Loucy (cell line): ENCODE measurements at regions not wholly inside any gene's neighbourhood (a gene's known extent, or its start where the extent isn't known, plus 50 kb on each side); places are given as distances from the start of the nearest gene placed in this dataset.

Experiments used
- H2AFZ ChIP-seq: fragments of 200-600 bp; sonication (generic); 2 replicates; pipeline ENCODE4 v1.6.0; 2016; ENCODE audit warnings: antibody characterized with exemption, mild to moderate bottlenecking, low read length, moderate library complexity
- H3F3A ChIP-seq: fragments of 200-600 bp; 2 replicates; pipeline ENCODE4 v1.6.0; 2016; ENCODE audit warnings: antibody characterized with exemption, low read depth, mild to moderate bottlenecking
- H3K27me3 ChIP-seq: fragments of 200-600 bp; sonication (generic); 2 replicates; pipeline ENCODE4 v1.6.1; 2014; ENCODE audit warnings: low read length, mild to moderate bottlenecking; ENCODE audit not compliant: insufficient read depth, poor library complexity, severe bottlenecking
- H3K36me3 ChIP-seq: fragments of 200-600 bp; sonication (generic); 2 replicates; pipeline ENCODE4 v1.6.1; 2016; ENCODE audit warnings: low read length; ENCODE audit not compliant: insufficient read depth
- H3K4me1 ChIP-seq: fragments of 200-600 bp; sonication (generic); 2 replicates; pipeline ENCODE4 v1.5.1; 2014; ENCODE audit warnings: low read length, mild to moderate bottlenecking; ENCODE audit not compliant: insufficient read depth, poor library complexity, severe bottlenecking
- H3K4me2 ChIP-seq: fragments of 200-600 bp; sonication (generic); 2 replicates; pipeline ENCODE4 v1.6.0; 2014; ENCODE audit warnings: antibody characterized with exemption, low read length, low read depth, mild to moderate bottlenecking; ENCODE audit not compliant: poor library complexity, severe bottlenecking
- H3K4me3 ChIP-seq: fragments of 200-600 bp; sonication (generic); 2 replicates; pipeline ENCODE4 v1.5.1; 2014; ENCODE audit warnings: low read length, mild to moderate bottlenecking, mixed read lengths; ENCODE audit not compliant: poor library complexity, severe bottlenecking
- H3K79me2 ChIP-seq: fragments of 200-600 bp; sonication (generic); 2 replicates; pipeline ENCODE4 v1.6.1; 2014; ENCODE audit warnings: low read length; ENCODE audit not compliant: insufficient read depth
- H3K9ac ChIP-seq: fragments of 200-600 bp; sonication (generic); 2 replicates; pipeline ENCODE4 v1.6.0; 2014; ENCODE audit warnings: mild to moderate bottlenecking, low read depth, low read length, moderate library complexity; ENCODE audit not compliant: poor library complexity, severe bottlenecking
- H3K9me2 ChIP-seq: fragments of 200-600 bp; sonication (generic); replicated peaks from 2 replicates; pipeline ENCODE4 v1.6.1; 2016; ENCODE audit warnings: low read depth, low read length, mixed read lengths
- H3K9me3 ChIP-seq: fragments of 200-600 bp; sonication (generic); 2 replicates; pipeline ENCODE4 v1.6.1; 2014; ENCODE audit warnings: mild to moderate bottlenecking, antibody characterized with exemption, low read length, low read depth; ENCODE audit not compliant: insufficient read depth
- H4K20me1 ChIP-seq: fragments of 200-600 bp; sonication (generic); 2 replicates; pipeline ENCODE4 v1.6.0; 2014; ENCODE audit warnings: antibody characterized with exemption, low read length, mild to moderate bottlenecking; ENCODE audit not compliant: insufficient read depth, poor library complexity, severe bottlenecking
- EZH2phosphoT487 ChIP-seq: fragments of 200-600 bp; IDR thresholded peaks from 2 replicates; pipeline ENCODE4 v1.6.1; 2018; ENCODE audit warnings: antibody characterized with exemption, mild to moderate bottlenecking, moderate library complexity, borderline replicate concordance
- TF ChIP-seq, protein P1 (sequence below): fragments of 200-600 bp; sonication (generic); conservative IDR thresholded peaks from 2 replicates; pipeline ENCODE4 v1.5.1; 2014; ENCODE audit warnings: mild to moderate bottlenecking, antibody characterized with exemption, low read length

DNA sequence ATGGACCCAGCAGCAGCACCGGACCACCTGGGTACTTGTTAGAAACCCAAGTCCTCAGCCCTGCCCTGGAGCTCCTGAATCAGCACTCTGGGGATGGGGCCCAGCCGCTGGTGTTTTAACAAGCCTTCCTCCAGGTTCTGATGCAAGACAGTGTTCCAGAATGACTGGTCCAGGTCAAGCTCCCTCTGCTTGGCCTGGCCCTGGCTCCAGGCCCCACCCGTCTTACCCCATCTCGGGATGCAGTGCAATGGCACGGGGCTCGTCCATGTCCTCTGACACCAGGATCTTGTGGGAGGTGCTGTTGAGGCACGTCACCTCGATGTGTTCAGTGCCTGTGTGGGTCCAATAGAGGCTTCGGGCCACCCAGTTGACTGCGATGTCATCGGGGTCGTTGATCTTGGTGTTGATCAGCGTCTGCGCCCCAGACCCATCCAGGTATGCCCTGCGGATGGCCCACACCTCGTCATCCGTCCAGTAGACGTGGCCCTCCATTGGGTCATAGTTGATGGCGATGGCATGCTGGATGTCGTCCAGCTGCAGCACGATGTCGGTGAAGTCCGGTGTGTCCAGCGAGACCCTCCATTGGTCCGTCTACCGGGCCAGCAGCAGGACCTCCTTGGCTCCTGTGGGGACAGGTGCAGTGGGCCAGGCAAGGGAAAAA, 140.3 kb downstream of the CRYBB2 start:
- H3K36me3 ChIP-seq = peaks cover 87% of the 10 kb centered on the region; the same call in 1 of the 2 replicates
- no peak overlapping the region for H3K9ac ChIP-seq
- no peaks in the 10 kb centered on the region for H3F3A ChIP-seq
- H3K27me3 ChIP-seq = no peaks in the 10 kb centered on the region
- H3K4me2 ChIP-seq = no peak overlapping the region
- no peaks in the 10 kb centered on the region for H3K9me2 ChIP-seq
- no peak overlapping the region for H3K4me3 ChIP-seq
- peaks cover 37% of the 10 kb centered on the region for H3K79me2 ChIP-seq
- H3K4me1 ChIP-seq = peaks cover 10% of the 10 kb centered on the region
- H4K20me1 ChIP-seq = peaks cover 29% of the 10 kb centered on the region
- TF ChIP-seq EZH2phosphoT487 = no peak
- TF ChIP-seq, protein P1, sequence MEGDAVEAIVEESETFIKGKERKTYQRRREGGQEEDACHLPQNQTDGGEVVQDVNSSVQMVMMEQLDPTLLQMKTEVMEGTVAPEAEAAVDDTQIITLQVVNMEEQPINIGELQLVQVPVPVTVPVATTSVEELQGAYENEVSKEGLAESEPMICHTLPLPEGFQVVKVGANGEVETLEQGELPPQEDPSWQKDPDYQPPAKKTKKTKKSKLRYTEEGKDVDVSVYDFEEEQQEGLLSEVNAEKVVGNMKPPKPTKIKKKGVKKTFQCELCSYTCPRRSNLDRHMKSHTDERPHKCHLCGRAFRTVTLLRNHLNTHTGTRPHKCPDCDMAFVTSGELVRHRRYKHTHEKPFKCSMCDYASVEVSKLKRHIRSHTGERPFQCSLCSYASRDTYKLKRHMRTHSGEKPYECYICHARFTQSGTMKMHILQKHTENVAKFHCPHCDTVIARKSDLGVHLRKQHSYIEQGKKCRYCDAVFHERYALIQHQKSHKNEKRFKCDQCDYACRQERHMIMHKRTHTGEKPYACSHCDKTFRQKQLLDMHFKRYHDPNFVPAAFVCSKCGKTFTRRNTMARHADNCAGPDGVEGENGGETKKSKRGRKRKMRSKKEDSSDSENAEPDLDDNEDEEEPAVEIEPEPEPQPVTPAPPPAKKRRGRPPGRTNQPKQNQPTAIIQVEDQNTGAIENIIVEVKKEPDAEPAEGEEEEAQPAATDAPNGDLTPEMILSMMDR = no peak
- H3K9me3 ChIP-seq = no peaks in the 10 kb centered on the region
- H2AFZ ChIP-seq = no peak overlapping the region

DNA sequence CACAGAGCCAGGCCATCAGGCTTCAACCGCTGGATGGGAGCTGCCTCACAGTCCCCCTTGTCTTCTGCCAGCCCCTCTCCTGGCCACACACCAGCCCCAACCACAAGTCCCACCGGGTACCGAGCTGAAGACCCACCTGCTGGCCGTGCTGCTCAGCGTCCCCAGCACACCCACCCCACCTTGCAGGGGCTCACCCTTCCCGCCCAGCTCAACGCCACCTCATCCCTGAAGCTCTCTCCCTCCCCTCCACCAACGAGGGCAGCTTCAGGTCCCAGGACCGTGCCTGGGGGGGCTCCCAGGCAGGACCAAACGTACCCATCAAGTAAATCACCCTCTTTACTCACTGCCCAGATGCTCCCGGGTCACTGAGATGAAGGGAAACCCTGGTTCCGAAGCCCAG, 141.0 kb downstream of the CRYBB2 start:
- H3K36me3 ChIP-seq = peaks cover 87% of the 10 kb centered on the region; the same call in 1 of the 2 replicates
- H3K9me3 ChIP-seq = no peaks in the 10 kb centered on the region
- no peaks in the 10 kb centered on the region for H3K9me2 ChIP-seq
- peaks cover 44% of the 10 kb centered on the region for H3K79me2 ChIP-seq
- H3F3A ChIP-seq = no peaks in the 10 kb centered on the region
- H3K4me3 ChIP-seq = no peak overlapping the region
- H3K9ac ChIP-seq = no peak overlapping the region
- peaks cover 31% of the 10 kb centered on the region for H4K20me1 ChIP-seq
- no peak for TF ChIP-seq EZH2phosphoT487
- TF ChIP-seq, protein P1 = no peak
- peaks cover 10% of the 10 kb centered on the region for H3K4me1 ChIP-seq
- no peak overlapping the region for H3K4me2 ChIP-seq
- no peaks in the 10 kb centered on the region for H3K27me3 ChIP-seq
- no peak overlapping the region for H2AFZ ChIP-seq

DNA sequence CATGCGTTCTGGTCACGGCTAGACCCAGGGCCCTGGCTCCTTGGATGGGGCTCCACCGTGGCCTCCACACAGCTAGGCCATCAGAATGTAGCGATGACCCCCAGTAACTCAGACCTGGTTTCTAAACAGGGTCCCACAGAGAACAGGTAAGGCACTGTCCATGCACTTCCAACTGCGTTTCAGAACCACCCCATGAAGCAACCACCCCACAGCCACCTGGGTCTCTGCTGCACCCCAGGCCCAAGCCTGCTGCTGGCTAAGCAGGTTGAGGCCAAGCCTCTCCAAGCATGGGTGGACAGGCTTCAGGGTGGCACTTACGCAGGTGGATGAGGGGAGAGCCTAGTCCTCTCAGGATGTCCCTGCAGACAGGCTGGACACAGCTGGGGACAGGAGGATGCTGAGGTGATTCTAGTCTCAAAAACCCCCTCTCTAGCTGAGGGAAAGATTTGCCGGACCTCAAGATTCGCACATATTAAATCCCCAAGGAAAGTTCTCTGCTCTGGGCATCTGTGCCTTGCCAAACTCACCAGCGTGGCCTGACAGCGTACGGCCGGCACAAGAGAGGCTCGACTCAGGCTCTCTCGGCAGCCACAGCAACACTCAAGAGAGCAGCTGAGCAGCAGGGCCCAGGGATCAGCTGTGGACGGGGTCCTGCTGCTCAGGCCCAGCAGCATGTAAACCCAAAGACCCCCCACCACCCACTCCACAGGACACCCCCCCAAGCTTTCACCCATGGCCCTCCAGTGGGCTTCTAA, 141.6 kb downstream of the CRYBB2 start:
- peaks cover 50% of the 10 kb centered on the region for H3K79me2 ChIP-seq
- no peak overlapping the region for H2AFZ ChIP-seq
- H3K4me1 ChIP-seq = peaks cover 6% of the 10 kb centered on the region
- H3K9me2 ChIP-seq = no peaks in the 10 kb centered on the region
- no peaks in the 10 kb centered on the region for H3K27me3 ChIP-seq
- H4K20me1 ChIP-seq = peaks cover 38% of the 10 kb centered on the region
- no peaks in the 10 kb centered on the region for H3K9me3 ChIP-seq
- H3F3A ChIP-seq = no peaks in the 10 kb centered on the region
- H3K4me2 ChIP-seq = no peak overlapping the region
- H3K4me3 ChIP-seq = no peak overlapping the region
- H3K36me3 ChIP-seq = peaks cover 88% of the 10 kb centered on the region; the same call in 1 of the 2 replicates
- no peak overlapping the region for H3K9ac ChIP-seq
- TF ChIP-seq EZH2phosphoT487 = no peak
- TF ChIP-seq, protein P1 = no peak
